WI38 (cell line): ENCODE measurements at regions not wholly inside any gene's neighbourhood (a gene's known extent, or its start where the extent isn't known, plus 50 kb on each side); places are given as distances from the start of the nearest gene placed in this dataset.

Source experiments
- H3K4me3 ChIP-seq: 2 replicates; pipeline ENCODE4 v1.5.1; 2011; ENCODE audit warnings: low read depth, mild to moderate bottlenecking, control low read depth, low read length
- CTCF ChIP-seq: IDR thresholded peaks from 2 replicates; pipeline ENCODE4 v1.5.1; 2012; ENCODE audit warnings: low read depth, mild to moderate bottlenecking, control low read depth, low read length

DNA sequence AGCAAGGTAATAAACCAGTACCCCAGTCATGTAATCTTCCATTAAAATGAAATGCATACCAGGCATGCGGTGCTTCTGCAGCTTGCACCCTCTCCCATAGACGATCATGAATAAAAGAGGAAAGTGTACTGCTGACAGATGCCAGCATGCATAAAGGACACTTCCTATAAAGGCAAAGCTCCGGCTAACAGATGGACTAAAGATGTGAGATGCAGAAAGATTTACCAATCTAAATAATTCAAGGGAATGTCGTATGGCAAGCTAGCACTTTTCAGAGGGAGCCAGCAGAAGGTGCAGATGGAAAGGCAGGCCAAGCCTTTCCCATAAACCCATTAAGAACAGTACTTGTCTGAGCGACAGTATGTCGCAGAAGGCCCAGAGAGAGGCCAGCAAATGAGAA is 542.0 kb downstream of the NUF2 start:
- H3K4me3 ChIP-seq, result no peak overlapping the region
- no peak for TF ChIP-seq CTCF

DNA sequence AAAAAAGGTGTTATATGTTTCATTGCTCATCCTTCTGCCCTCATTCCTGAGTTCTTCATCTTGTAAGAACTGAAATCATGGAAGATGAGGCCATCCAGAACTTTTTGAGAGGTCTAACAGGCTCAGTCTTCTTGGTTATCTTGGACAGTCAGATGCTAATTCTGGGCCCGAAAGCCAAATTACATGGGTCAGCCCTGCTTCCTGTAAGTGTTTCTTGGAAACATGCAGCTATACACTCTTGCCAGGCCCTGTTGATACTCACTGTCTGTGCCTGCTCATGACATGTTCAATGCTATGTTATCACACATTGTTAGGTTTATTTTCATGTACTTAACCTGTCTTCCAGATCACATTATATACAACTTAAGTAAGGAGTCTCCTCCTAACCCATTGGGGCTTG is 542.5 kb downstream of the NUF2 start:
- no peak for TF ChIP-seq CTCF
- no peak overlapping the region for H3K4me3 ChIP-seq

- no peak overlapping the region for H3K4me3 ChIP-seq
- TF ChIP-seq CTCF, result no peak
These were observed 544.8 kb downstream of the NUF2 start for GRCh38 chr1:163866564-163866963.

DNA sequence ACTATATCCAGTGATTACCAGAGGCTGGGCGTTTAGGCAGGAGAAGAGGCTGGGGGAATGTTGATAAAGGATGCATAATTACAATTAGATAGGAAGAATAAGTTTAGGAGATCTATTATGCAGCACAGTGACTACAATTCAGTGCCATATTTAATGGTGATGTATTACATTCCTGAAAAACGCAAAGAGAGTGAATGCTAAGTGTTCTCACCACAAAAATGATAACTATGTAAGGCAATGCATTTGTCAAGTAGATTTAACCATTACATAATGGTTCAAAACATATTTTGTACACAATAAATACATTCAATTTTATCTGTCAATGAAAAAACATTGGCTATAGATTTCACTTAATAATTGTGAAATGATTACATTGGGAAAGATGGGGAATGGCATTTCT is 548.9 kb downstream of the NUF2 start:
- H3K4me3 ChIP-seq, result no peak overlapping the region
- no peak for TF ChIP-seq CTCF

GRCh38 chr1:163872067-163872466 is 550.3 kb downstream of the NUF2 start:
- no peak for TF ChIP-seq CTCF
- H3K4me3 ChIP-seq, result no peak overlapping the region

DNA sequence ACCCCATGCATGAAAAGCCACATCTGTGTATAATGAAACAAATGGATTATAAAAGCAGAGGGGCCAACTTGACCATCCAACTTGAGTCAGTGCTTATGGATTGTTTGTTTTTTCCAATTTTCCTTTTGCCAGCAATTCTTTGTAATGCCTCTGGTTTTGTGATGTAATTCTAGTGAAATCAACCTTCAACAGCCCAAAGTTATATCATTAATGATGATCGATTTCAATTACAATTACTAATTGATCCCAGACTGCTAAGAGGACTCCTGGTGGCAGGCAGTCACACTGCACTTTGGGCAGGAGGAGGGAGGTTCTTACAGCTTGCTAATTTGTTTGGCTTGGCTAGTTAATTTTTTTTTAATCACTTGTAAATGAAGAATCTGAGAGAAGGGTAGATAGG is 552.3 kb downstream of the NUF2 start:
- no peak for TF ChIP-seq CTCF
- H3K4me3 ChIP-seq, result no peak overlapping the region

GRCh38 chr1:163875200-163875926 is 553.6 kb downstream of the NUF2 start:
- TF ChIP-seq CTCF, result no peak
- H3K4me3 ChIP-seq, result no peak overlapping the region
